Kidney (tissue), 13 donors: ENCODE measurements at regions not wholly inside any gene's neighbourhood (a gene's known extent, or its start where the extent isn't known, plus 50 kb on each side); places are given as distances from the start of the nearest gene placed in this dataset.
"Not testable (repeated sequence)": the region's sequence is repeated elsewhere in the genome, so short reads cannot be mapped to it uniquely, and the experiment has no call there.

Experiments used
- DNase-seq, 5 donors: peaks; one replicate each; pipeline ENCODE4 v3.0.0-alpha.2; 2013 to 2020
- FAIRE-seq: peaks from 2 replicates; lab custom pipeline; 2012; peaks lifted over from hg19 to GRCh38; lab: Jason Lieb, UNC
- H3K27ac ChIP-seq, 2 donors: one replicate each; pipeline ENCODE4 v1.7.0; 2013; ENCODE audit warnings: low read depth in 2 of 2, low read length in 2 of 2, inconsistent platforms in 1 of 2
- H3K27me3 ChIP-seq: one replicate; pipeline ENCODE4 v1.7.1; 2013; ENCODE audit warnings: low read length, inconsistent platforms; ENCODE audit not compliant: control insufficient read depth, insufficient read depth
- H3K36me3 ChIP-seq, 3 donors: one replicate each; pipeline versions ENCODE4 v1.7.0 to v1.7.1; 2013; ENCODE audit warnings: low read length in 3 of 3, control low read depth in 1 of 3, inconsistent platforms in 1 of 3; ENCODE audit not compliant: insufficient read depth in 3 of 3, control insufficient read depth in 2 of 3
- H3K4me1 ChIP-seq, 3 donors: one replicate each; pipeline versions ENCODE4 v1.7.0 to v1.7.1; 2013; ENCODE audit warnings: low read length in 3 of 3, inconsistent platforms in 1 of 3, low read depth in 1 of 3; ENCODE audit not compliant: control insufficient read depth in 2 of 3, insufficient read depth in 2 of 3
- H3K4me3 ChIP-seq, 3 donors: one replicate each; pipeline versions ENCODE4 v1.7.0 to v1.8.1; 2013; ENCODE audit warnings: low read length in 3 of 3, control low read depth in 1 of 3, inconsistent platforms in 1 of 3
- H3K9ac ChIP-seq, 3 donors: one replicate each; pipeline versions ENCODE4 v1.7.0 to v1.7.1; 2013; ENCODE audit warnings: low read length in 3 of 3, control low read depth in 1 of 3, inconsistent platforms in 1 of 3
- H3K9me3 ChIP-seq, 3 donors: one replicate each; pipeline versions ENCODE4 v1.7.0 to v1.7.1; 2013; ENCODE audit warnings: low read length in 3 of 3, control low read depth in 1 of 3, inconsistent platforms in 1 of 3; ENCODE audit not compliant: control insufficient read depth in 2 of 3, insufficient read depth in 1 of 3
- CTCF ChIP-seq: IDR thresholded peaks from 3 replicates; pipeline ENCODE4 v1.5.1; 2012; ENCODE audit warnings: mild to moderate bottlenecking, moderate library complexity, borderline replicate concordance; ENCODE audit not compliant: insufficient read depth; ENCODE audit errors: extremely low read depth
- intact Hi-C: fragments of 100-400 bp; cut with DNase I; formaldehyde crosslinking; loops from one replicate; pipeline ENCODE4 v1.11.1; 2022
- donor health status: control.
- donor health status: control.
- donor health status: control.
- donor health status: control.
- donor health status: control.
- donor health status: DM: yes; HTN: yes; CAD: no.
- donor health status: Normal renal cell carcinoma (clear cell type).

GRCh38 chr1:38773483-38773882, 86.1 kb downstream of the RRAGC start:
- H3K36me3 ChIP-seq: no peaks in the 10 kb centered on the region
- H3K4me3 ChIP-seq: no peak overlapping the region
- no peaks in the 10 kb centered on the region for H3K27me3 ChIP-seq
- no peak overlapping the region for H3K27ac ChIP-seq
- no peak for TF ChIP-seq CTCF
- no peaks in the 10 kb centered on the region for H3K4me1 ChIP-seq
- no peaks in the 10 kb centered on the region for H3K9me3 ChIP-seq
- no peak overlapping the region for H3K9ac ChIP-seq
- intact Hi-C loops: no loop called here
- no peak for FAIRE-seq
- DNase-seq: no peak

- no peak overlapping the region for H3K27ac ChIP-seq
- DNase-seq: no peak
- no peaks in the 10 kb centered on the region for H3K4me1 ChIP-seq
- TF ChIP-seq CTCF: no peak
- FAIRE-seq: no peak
- H3K4me3 ChIP-seq: no peak overlapping the region
- intact Hi-C loops: no loop called here
- no peaks in the 10 kb centered on the region for H3K36me3 ChIP-seq
- H3K27me3 ChIP-seq: no peaks in the 10 kb centered on the region
- no peaks in the 10 kb centered on the region for H3K9me3 ChIP-seq
- no peak overlapping the region for H3K9ac ChIP-seq
Observed at GRCh38 chr1:38772953-38773352, 86.6 kb downstream of the RRAGC start.

GRCh38 chr1:38772026-38772425, 87.5 kb downstream of the RRAGC start:
- TF ChIP-seq CTCF: no peak
- no peaks in the 10 kb centered on the region for H3K27me3 ChIP-seq
- no peaks in the 10 kb centered on the region for H3K9me3 ChIP-seq
- no peaks in the 10 kb centered on the region for H3K36me3 ChIP-seq
- H3K4me1 ChIP-seq: no peaks in the 10 kb centered on the region
- DNase-seq: no peak
- no peak for FAIRE-seq
- H3K9ac ChIP-seq: no peak overlapping the region
- H3K27ac ChIP-seq: no peak overlapping the region
- intact Hi-C loops: no loop called here
- no peak overlapping the region for H3K4me3 ChIP-seq

- H3K36me3 ChIP-seq, H3K27ac ChIP-seq, H3K4me3 ChIP-seq, H3K27me3 ChIP-seq, H3K4me1 ChIP-seq, H3K9ac ChIP-seq, intact Hi-C loops, H3K9me3 ChIP-seq, DNase-seq, FAIRE-seq: not testable (repeated sequence)
Observed at GRCh38 chr1:38770516-38771173, 88.9 kb downstream of the RRAGC start.
